Left lung (tissue), 4 donors: ENCODE measurements at regions not wholly inside any gene's neighbourhood (a gene's known extent, or its start where the extent isn't known, plus 50 kb on each side); places are given as distances from the start of the nearest gene placed in this dataset.

Experiments used
- ATAC-seq: fragments of 200-7000 bp; cut with Tn5 transposase; one replicate; pipeline ENCODE4 v1.9.1; 2020; ENCODE audit warnings: moderate library complexity
- DNase-seq, 4 donors: peaks; one replicate each; pipeline ENCODE4 v3.0.0-alpha.2; 2013 to 2020
- H3K27ac ChIP-seq, 2 donors: fragments of 200-600 bp; sonication (generic) in 1 of 2; one replicate each; pipeline versions ENCODE4 v1.5.0 to v1.8.0; 2020 to 2021
- H3K27me3 ChIP-seq, 2 donors: fragments of 200-600 bp; sonication (generic) in 1 of 2; one replicate each; pipeline versions ENCODE4 v1.5.0 to v1.8.0; 2020 to 2021
- H3K36me3 ChIP-seq, 2 donors: fragments of 200-600 bp; sonication (generic) in 1 of 2; one replicate each; pipeline versions ENCODE4 v1.5.0 to v1.8.0; 2020 to 2021
- H3K4me1 ChIP-seq, 2 donors: fragments of 200-600 bp; one replicate each; pipeline ENCODE4 v1.8.0; 2021
- H3K4me3 ChIP-seq, 2 donors: fragments of 200-600 bp; sonication (generic) in 1 of 2; one replicate each; pipeline versions ENCODE4 v1.5.0 to v1.8.0; 2020 to 2021; ENCODE audit warnings: mild to moderate bottlenecking in 1 of 2
- H3K9me3 ChIP-seq, 2 donors: fragments of 200-600 bp; sonication (generic) in 1 of 2; one replicate each; pipeline versions ENCODE4 v1.5.0 to v1.8.0; 2020 to 2021
- intact Hi-C, 2 donors: fragments of 100-400 bp; cut with DNase I; formaldehyde crosslinking; loops; one replicate each; pipeline versions ENCODE4 v1.11.2 to v1.14.2; 2022
- TF ChIP-seq, protein P1 (sequence below), 2 donors: fragments of 200-600 bp; sonication (generic) in 1 of 2; IDR thresholded peaks; one replicate each; pipeline versions ENCODE4 v1.5.0 to v1.8.0; 2021; ENCODE audit warnings: antibody characterized with exemption in 2 of 2
- donor health status: DM: no; HTN: yes; CAD: no.
- donor health status: DM: no; HTN: no; CAD: no.

DNA sequence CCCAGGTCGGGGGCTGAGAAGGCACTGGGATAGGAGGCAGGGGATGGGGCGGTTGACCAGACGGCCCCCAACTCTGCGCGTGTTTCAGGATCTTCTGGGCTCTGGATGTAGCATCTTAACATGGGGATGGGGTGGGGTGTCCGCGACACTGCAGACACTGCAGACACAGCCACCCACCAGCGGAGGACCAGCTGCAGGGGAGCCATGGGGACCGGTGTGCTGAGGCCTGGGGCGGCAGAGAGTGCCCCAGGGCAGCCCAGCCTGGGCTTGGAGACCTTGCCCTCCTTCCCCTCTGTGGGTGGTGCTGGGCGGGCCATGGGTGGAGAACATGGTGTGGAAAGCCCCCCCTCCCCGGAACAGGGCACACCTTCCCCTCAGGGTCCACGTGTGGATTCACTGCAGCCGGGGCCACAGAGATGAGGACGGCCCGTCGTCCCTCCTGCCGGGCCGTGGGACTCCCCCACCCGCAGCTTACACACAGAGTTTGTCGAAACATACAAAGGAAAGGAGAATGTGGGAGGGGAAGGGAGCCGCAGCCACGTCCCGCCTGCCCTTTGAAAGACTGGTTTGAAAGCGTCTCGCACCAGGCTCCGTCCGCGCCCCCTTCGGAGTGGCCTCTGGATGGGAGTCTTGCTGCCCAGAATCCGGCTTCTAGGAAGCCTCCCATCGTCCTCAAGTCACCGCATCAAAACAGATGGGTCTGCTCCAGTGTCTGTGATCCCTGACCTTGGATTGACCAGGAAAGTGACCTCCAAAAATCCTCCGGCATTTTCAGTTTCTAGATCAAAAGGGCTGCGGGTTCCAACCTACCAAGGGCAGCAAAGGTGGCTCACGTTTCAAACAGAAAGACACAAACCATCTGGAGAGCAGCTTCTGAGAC lies 91.5 kb upstream of the TCERG1L start:
- Histone ChIP-seq H3K9me3 (no peaks in the 10 kb centered on the region), H3K27me3 (peaks cover 0 to 57% of the 10 kb centered on the region in 2 donors), H3K27ac (no peak overlapping the region), H3K4me1 (no peaks in the 10 kb centered on the region), H3K4me3 (no peak overlapping the region), H3K36me3 (no peaks in the 10 kb centered on the region)
- ATAC-seq, result no peak
- DNase-seq, result no peak
- TF ChIP-seq, protein P1, sequence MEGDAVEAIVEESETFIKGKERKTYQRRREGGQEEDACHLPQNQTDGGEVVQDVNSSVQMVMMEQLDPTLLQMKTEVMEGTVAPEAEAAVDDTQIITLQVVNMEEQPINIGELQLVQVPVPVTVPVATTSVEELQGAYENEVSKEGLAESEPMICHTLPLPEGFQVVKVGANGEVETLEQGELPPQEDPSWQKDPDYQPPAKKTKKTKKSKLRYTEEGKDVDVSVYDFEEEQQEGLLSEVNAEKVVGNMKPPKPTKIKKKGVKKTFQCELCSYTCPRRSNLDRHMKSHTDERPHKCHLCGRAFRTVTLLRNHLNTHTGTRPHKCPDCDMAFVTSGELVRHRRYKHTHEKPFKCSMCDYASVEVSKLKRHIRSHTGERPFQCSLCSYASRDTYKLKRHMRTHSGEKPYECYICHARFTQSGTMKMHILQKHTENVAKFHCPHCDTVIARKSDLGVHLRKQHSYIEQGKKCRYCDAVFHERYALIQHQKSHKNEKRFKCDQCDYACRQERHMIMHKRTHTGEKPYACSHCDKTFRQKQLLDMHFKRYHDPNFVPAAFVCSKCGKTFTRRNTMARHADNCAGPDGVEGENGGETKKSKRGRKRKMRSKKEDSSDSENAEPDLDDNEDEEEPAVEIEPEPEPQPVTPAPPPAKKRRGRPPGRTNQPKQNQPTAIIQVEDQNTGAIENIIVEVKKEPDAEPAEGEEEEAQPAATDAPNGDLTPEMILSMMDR (IDR thresholded peaks at IDR 0.05), result no peak
- intact Hi-C loops, result no loop called here

DNA sequence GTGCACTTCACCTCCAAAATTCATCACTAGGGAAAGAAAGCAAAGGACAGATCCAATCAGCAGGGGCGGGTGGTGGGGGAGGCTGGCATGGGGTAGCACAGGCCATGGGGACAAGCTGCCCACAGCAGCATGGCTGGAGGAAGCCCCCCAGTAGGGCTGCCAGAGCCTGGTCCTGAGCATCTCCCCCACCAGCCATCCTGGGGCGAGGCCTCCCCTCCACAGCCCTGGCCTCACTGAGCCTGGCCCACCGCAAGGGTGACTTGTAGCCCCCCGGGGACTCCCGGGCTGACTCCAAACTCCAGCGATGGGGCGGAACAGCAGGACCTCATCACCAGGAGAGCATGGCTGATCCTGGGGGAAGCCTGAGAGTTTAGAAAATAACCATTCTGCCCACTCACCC lies 92.4 kb upstream of the TCERG1L start:
- TF ChIP-seq, protein P1 (IDR thresholded peaks at IDR 0.05), result no peak
- Histone ChIP-seq H3K27ac (no peak overlapping the region), H3K4me1 (no peaks in the 10 kb centered on the region), H3K4me3 (no peak overlapping the region), H3K9me3 (no peaks in the 10 kb centered on the region), H3K36me3 (no peaks in the 10 kb centered on the region), H3K27me3 (peaks cover 0 to 52% of the 10 kb centered on the region in 2 donors)
- no peak for DNase-seq
- no peak for ATAC-seq
- intact Hi-C loops, result no loop called here

DNA sequence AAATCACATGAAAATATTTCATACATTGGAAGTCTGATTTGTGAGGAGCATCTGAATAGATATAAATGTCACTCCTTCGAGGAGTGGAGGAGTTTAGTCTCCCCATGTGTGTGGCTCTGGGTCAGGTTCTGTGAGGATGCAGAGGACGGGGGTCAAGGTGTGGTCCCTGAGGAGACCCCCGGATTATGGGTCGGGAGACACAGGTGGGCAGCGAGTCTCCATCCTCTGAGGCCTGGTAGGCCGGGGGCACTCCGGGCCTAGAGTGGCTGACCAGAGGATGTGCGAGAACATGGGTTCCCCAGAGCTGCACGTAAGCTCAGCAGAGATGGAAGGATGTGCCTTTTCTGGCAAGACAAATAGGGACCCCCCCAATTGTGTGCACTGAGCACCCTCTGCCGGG lies 93.4 kb upstream of the TCERG1L start:
- no peak for ATAC-seq
- H3K4me1 ChIP-seq, result no peaks in the 10 kb centered on the region
- peaks cover 0 to 50% of the 10 kb centered on the region in 2 donors for H3K27me3 ChIP-seq
- no peak overlapping the region for H3K4me3 ChIP-seq
- no peaks in the 10 kb centered on the region for H3K36me3 ChIP-seq
- DNase-seq, result no peak
- H3K9me3 ChIP-seq, result no peaks in the 10 kb centered on the region
- TF ChIP-seq, protein P1 (IDR thresholded peaks at IDR 0.05), result no peak
- H3K27ac ChIP-seq, result no peak overlapping the region
- intact Hi-C loops, result no loop called here

DNA sequence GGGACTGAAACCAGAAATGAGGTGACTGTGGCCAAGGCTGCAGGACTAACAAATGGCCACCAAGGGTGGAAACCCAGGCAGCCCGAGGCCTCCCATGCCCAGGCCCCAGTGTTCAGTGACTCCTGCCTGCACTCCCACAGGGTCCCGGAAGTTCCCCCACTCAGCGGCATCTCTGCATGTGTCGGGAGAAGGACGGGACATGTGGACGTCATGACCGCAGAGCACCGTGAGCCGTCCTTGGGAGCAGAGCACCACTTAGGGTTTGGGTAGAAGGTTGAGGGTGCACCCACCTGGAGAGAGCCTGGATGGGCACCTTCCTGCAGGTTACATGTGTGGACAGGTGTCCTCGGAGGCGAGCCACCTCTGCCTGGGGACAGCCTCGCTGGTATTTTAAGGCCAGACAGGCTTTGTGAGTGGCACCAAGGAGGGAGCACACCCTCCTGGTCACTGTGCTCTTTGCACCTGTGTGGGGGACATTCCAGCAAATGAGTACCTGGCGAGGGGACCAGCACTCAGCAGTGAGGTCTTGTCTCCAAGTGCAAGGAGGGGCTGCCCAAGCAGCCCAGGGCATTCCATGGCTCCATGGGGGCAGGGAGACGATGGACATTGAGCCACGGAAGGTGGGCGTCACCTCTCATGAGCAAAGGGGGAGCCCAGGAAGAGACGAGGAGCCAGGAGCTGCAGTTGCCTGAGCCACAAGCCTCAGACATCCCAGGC lies 95.3 kb upstream of the TCERG1L start:
- Histone ChIP-seq H3K27me3 (peaks cover 0 to 32% of the 10 kb centered on the region in 2 donors), H3K9me3 (no peaks in the 10 kb centered on the region), H3K36me3 (no peaks in the 10 kb centered on the region), H3K4me3 (no peak overlapping the region), H3K27ac (no peak overlapping the region), H3K4me1 (no peaks in the 10 kb centered on the region)
- TF ChIP-seq, protein P1 (IDR thresholded peaks at IDR 0.05), result no peak
- DNase-seq (no peak), ATAC-seq (no peak)
- intact Hi-C loops, result no loop called here

DNA sequence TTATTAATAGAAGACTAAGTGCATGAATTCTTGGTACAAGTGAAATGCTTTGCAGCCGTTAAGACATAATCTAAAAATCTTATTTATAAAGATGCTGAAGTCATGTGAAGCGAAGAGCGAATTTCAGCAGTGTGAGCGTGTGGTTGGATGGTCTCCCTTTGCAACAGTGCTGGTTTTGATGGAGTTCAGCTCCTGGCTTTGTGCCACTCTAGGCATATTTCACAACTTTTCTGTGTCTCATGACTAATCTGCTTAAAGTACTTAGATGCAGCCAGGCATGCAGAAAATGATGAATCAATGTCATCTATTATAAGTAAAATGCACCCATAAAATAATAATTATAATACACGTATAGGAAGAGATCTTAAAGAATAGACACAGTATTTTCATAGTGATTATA lies 107.2 kb upstream of the TCERG1L start:
- H3K4me1 ChIP-seq, result no peaks in the 10 kb centered on the region
- H3K27me3 ChIP-seq, result peaks cover 0 to 3% of the 10 kb centered on the region in 2 donors
- ATAC-seq, result no peak
- TF ChIP-seq, protein P1 (IDR thresholded peaks at IDR 0.05), result no peak
- H3K4me3 ChIP-seq, result no peak overlapping the region
- no peak for DNase-seq
- no peaks in the 10 kb centered on the region for H3K9me3 ChIP-seq
- intact Hi-C loops, result no loop called here
- no peak overlapping the region for H3K27ac ChIP-seq
- H3K36me3 ChIP-seq, result no peaks in the 10 kb centered on the region
